GM12878 (cell line): ENCODE measurements at regions not wholly inside any gene's neighbourhood (a gene's known extent, or its start where the extent isn't known, plus 50 kb on each side); places are given as distances from the start of the nearest gene placed in this dataset.

Source experiments
- ATAC-seq: fragments of 200-7000 bp; cut with Tn5 transposase; 3 replicates; pipeline ENCODE4 v1.9.1; 2020; ENCODE audit warnings: mild to moderate bottlenecking, moderate library complexity
- BruUV-seq: library from RNA; stranded (reverse); fragments of 400-500 nt; replicated peaks from 2 replicates; lab custom pipeline; 2021; lab: Mats Ljungman, UMichigan
- CTCF ChIA-PET: fragments of 300-600 bp; sonication (Branson Sonifier 250); formaldehyde crosslinking; extraction: SDS; loops from one replicate; lab custom pipeline; 2021; ENCODE audit warnings: inconsistent platforms; lab: Yijun Ruan, JAX
- POLR2A ChIA-PET: fragments of 350-600 bp; formaldehyde crosslinking; extraction: SDS; loops from one replicate; lab custom pipeline; 2021; ENCODE audit warnings: inconsistent platforms; lab: Charles Lee
- RAD21 ChIA-PET: fragments of 300-600 bp; sonication (Branson Sonifier 250); formaldehyde crosslinking; loops from one replicate; lab custom pipeline; 2023; ENCODE audit warnings: antibody characterized with exemption; ENCODE audit not compliant: unreplicated experiment; lab: Charles Lee
- SMC1A ChIA-PET: fragments of 300-600 bp; sonication (Branson Sonifier 250); formaldehyde crosslinking; loops from one replicate; lab custom pipeline; 2023; ENCODE audit not compliant: unreplicated experiment, uncharacterized antibody; lab: Charles Lee
- DNase-seq: peaks from one replicate; pipeline ENCODE4 v3.0.0-alpha.2; 2011; ENCODE audit warnings: low read depth, low spot score
- FAIRE-seq: peaks from 3 replicates; lab custom pipeline; 2011; peaks lifted over from hg19 to GRCh38; lab: Jason Lieb, UNC
- H2AFZ ChIP-seq: 2 replicates; pipeline ENCODE4 v1.6.0; 2011; ENCODE audit warnings: low read depth, low read length, control low read depth; ENCODE audit not compliant: control insufficient read depth
- H3K27ac ChIP-seq: 2 replicates; pipeline ENCODE4 v1.5.1; 2011; ENCODE audit warnings: control low read depth; ENCODE audit not compliant: control insufficient read depth, insufficient read depth
- H3K27me3 ChIP-seq, 2 experiments: replicated peaks in 1 of 2; 2 replicates each; pipeline versions ENCODE4 v1.6.0 to v1.6.1; 2011; ENCODE audit warnings: low read length in 1 of 2; ENCODE audit not compliant: control insufficient read depth in 2 of 2, insufficient read depth in 2 of 2
- H3K36me3 ChIP-seq, 2 experiments: 2 replicates each; pipeline ENCODE4 v1.5.1; 2011; ENCODE audit warnings: low read length in 1 of 2; ENCODE audit not compliant: control insufficient read depth in 2 of 2, insufficient read depth in 2 of 2
- H3K4me1 ChIP-seq: 2 replicates; pipeline ENCODE4 v1.6.1; 2011; ENCODE audit warnings: mild to moderate bottlenecking, low read length, moderate library complexity, mixed read lengths; ENCODE audit not compliant: control insufficient read depth, insufficient read depth
- H3K4me2 ChIP-seq: 2 replicates; pipeline ENCODE4 v1.6.0; 2011; ENCODE audit warnings: control low read depth; ENCODE audit not compliant: control insufficient read depth, insufficient read depth
- H3K4me3 ChIP-seq: fragments of 200-600 bp; sonication (generic); 2 replicates; pipeline ENCODE4 v1.5.1; 2016
- H3K79me2 ChIP-seq: 2 replicates; pipeline ENCODE4 v1.6.0; 2011; ENCODE audit warnings: low read length; ENCODE audit not compliant: control insufficient read depth, insufficient read depth
- H3K9ac ChIP-seq: 2 replicates; pipeline ENCODE4 v1.8.0; 2011; ENCODE audit warnings: low read length, control low read depth, mixed read lengths; ENCODE audit not compliant: control insufficient read depth, insufficient read depth
- H3K9me3 ChIP-seq: replicated peaks from 3 replicates; pipeline ENCODE4 v1.5.1; 2011; ENCODE audit warnings: mild to moderate bottlenecking, low read length; ENCODE audit not compliant: control insufficient read depth, insufficient read depth
- H4K20me1 ChIP-seq: 2 replicates; pipeline ENCODE4 v1.6.0; 2011; ENCODE audit not compliant: control insufficient read depth, insufficient read depth
- CEBPB ChIP-seq, 2 experiments: fragments of 150-350 bp in 1 of 2; IDR thresholded peaks; 2 replicates each; pipeline ENCODE4 v1.6.1; 2012 to 2014; ENCODE audit warnings: low read depth in 2 of 2, low read length in 2 of 2, borderline replicate concordance in 1 of 2, inconsistent platforms in 1 of 2
- EED ChIP-seq: sonication (generic); IDR thresholded peaks from 2 replicates; pipeline ENCODE4 v1.6.1; 2016; ENCODE audit warnings: antibody characterized with exemption, low read depth
- JUNB ChIP-seq: IDR thresholded peaks from 2 replicates; pipeline ENCODE4 v1.6.1; 2016; ENCODE audit warnings: antibody characterized with exemption, mild to moderate bottlenecking
- JUND ChIP-seq: IDR thresholded peaks from 2 replicates; pipeline ENCODE4 v1.6.1; 2012; ENCODE audit warnings: low read depth, mild to moderate bottlenecking, low read length, improper control_type of control experiment, moderate library complexity
- KLF5 ChIP-seq: fragments of 450-650 bp; IDR thresholded peaks from 2 replicates; pipeline ENCODE4 v1.6.1; 2014; ENCODE audit warnings: mild to moderate bottlenecking; ENCODE audit not compliant: partially characterized antibody
- LARP7 ChIP-seq: fragments of 450-650 bp; IDR thresholded peaks from 2 replicates; pipeline ENCODE4 v1.6.1; 2017; ENCODE audit warnings: mild to moderate bottlenecking
- NFYA ChIP-seq: IDR thresholded peaks from 2 replicates; pipeline ENCODE4 v1.6.1; 2011; ENCODE audit warnings: low read depth, mild to moderate bottlenecking, low read length, improper control_type of control experiment, borderline replicate concordance
- NR2C2 ChIP-seq: IDR thresholded peaks from 2 replicates; pipeline ENCODE4 v1.6.1; 2011; ENCODE audit warnings: borderline replicate concordance, low read depth; ENCODE audit not compliant: control insufficient read depth, insufficient read length
- RUNX3 ChIP-seq: IDR thresholded peaks from 2 replicates; pipeline ENCODE4 v1.6.1; 2012; ENCODE audit warnings: low read length, inconsistent platforms
- ZNF207 ChIP-seq: fragments of 450-650 bp; IDR thresholded peaks from 2 replicates; pipeline ENCODE4 v1.6.1; 2014; ENCODE audit warnings: antibody characterized with exemption, mild to moderate bottlenecking, borderline replicate concordance
- WGBS: methylation state at CpG from one replicate; pipeline ENCODE4 v1.1.6; 2016; ENCODE audit warnings: low lambda C conversion rate; ENCODE audit not compliant: insufficient replicate concordance, insufficient coverage; ENCODE audit errors: missing lambda C conversion rate; 5-methylcytosine and 5-hydroxymethylcytosine counted together
- in situ Hi-C: fragments of 300-500 bp; cut with MboI; formaldehyde crosslinking; loops from 9 replicates; pipeline ENCODE4 v1.14.3; 2018; ENCODE audit warnings: mixed read lengths
- intact Hi-C: fragments of 100-400 bp; cut with micrococcal nuclease; formaldehyde crosslinking; loops from one replicate; pipeline ENCODE4 v1.14.2; 2022; ENCODE audit not compliant: unreplicated experiment
- TF ChIP-seq, protein P1 (sequence below): IDR thresholded peaks from 2 replicates; pipeline ENCODE4 v1.6.1; 2012; ENCODE audit warnings: low read depth, low read length, improper control_type of control experiment
- TF ChIP-seq, protein P2 (sequence below), 3 experiments: IDR thresholded peaks in 2 of 3; conservative IDR thresholded peaks in 1 of 3; 2 replicates each; pipeline ENCODE4 v1.5.1; 2011; ENCODE audit warnings: low read depth in 3 of 3, low read length in 3 of 3, mild to moderate bottlenecking in 3 of 3, control low read depth in 2 of 3, moderate library complexity in 2 of 3, inconsistent platforms in 1 of 3, mixed read lengths in 1 of 3; ENCODE audit not compliant: control insufficient read depth in 2 of 3, insufficient read depth in 1 of 3; ENCODE audit errors: extremely low read depth in 1 of 3

DNA sequence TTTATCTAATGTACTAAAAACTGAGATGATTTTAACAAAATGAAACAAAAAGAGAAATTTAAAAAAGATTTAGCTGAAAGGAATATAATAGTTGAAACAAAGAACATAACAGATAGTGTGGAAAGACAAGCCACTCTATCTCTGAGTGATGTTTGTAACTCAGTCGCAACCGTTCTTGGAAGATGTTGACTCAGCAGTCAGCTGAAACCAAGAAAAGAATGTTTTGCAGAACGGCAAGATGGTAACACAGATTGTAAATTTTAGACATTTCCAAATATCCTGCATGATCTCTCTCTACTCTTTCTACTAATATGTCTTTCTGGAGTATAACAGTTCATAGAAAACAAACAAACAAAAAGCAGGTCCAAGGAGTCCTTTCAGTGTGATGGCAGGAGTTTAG is 746.1 kb upstream of the CDH6 start:
- no peaks in the 10 kb centered on the region for H3K36me3 ChIP-seq

DNA sequence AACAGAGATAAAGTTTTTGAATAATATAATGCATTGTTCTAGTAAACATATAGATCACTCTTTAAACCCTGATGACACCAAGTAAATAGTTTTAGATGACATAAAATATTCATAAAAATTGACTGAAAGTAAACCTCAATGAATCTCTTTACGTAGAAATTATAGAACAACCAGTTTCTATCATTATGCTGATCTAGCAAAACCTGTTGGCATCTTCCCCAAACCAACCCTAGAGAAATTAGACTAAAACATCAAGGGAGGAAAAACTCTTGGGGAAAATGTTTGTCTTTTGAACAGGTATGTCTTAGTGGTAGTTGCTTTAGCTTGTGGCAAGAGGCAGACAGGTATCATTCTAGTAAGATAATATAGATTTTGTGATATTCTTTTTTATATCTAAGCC is 747.0 kb upstream of the CDH6 start:
- in situ Hi-C loops (no loop called here), intact Hi-C loops (no loop called here)
- POLR2A ChIA-PET, result no interaction called here
- no peak overlapping the region for H3K9ac ChIP-seq
- FAIRE-seq (no peak), ATAC-seq (no peak), DNase-seq (no peak)
- no peak overlapping the region for H3K4me2 ChIP-seq
- BruUV-seq, result no TSS peak
- H3K27me3 ChIP-seq, result no peaks in the 10 kb centered on the region
- no peak overlapping the region for H3K27ac ChIP-seq
- WGBS, result 0% methylated on average over 1 of the region's 1 CpG
- H3K9me3 ChIP-seq, result no peaks in the 10 kb centered on the region
- TF ChIP-seq ZNF207 (no peak), LARP7 (no peak), CEBPB (IDR thresholded peaks at IDR 0.05; ENCODE audit: borderline replicate concordance in 1 of 2, low read depth in 2 of 2, low read length in 2 of 2) (no peak), EED (no peak), JUND (no peak), KLF5 (no peak), NFYA (no peak)
- TF ChIP-seq, protein P1, sequence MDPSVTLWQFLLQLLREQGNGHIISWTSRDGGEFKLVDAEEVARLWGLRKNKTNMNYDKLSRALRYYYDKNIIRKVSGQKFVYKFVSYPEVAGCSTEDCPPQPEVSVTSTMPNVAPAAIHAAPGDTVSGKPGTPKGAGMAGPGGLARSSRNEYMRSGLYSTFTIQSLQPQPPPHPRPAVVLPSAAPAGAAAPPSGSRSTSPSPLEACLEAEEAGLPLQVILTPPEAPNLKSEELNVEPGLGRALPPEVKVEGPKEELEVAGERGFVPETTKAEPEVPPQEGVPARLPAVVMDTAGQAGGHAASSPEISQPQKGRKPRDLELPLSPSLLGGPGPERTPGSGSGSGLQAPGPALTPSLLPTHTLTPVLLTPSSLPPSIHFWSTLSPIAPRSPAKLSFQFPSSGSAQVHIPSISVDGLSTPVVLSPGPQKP, result no peak
- TF ChIP-seq, protein P2, sequence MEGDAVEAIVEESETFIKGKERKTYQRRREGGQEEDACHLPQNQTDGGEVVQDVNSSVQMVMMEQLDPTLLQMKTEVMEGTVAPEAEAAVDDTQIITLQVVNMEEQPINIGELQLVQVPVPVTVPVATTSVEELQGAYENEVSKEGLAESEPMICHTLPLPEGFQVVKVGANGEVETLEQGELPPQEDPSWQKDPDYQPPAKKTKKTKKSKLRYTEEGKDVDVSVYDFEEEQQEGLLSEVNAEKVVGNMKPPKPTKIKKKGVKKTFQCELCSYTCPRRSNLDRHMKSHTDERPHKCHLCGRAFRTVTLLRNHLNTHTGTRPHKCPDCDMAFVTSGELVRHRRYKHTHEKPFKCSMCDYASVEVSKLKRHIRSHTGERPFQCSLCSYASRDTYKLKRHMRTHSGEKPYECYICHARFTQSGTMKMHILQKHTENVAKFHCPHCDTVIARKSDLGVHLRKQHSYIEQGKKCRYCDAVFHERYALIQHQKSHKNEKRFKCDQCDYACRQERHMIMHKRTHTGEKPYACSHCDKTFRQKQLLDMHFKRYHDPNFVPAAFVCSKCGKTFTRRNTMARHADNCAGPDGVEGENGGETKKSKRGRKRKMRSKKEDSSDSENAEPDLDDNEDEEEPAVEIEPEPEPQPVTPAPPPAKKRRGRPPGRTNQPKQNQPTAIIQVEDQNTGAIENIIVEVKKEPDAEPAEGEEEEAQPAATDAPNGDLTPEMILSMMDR (IDR thresholded peaks at IDR 0.05 in 2 of 3, conservative IDR thresholded peaks at IDR 0.05 in 1 of 3; ENCODE audit: control insufficient read depth in 2 of 3, extremely low read depth in 1 of 3, insufficient read depth in 1 of 3, low read depth in 3 of 3, low read length in 3 of 3), result no peak
- CTCF ChIA-PET, result no interaction called here
- no peaks in the 10 kb centered on the region for H3K36me3 ChIP-seq
- RAD21 ChIA-PET, result no interaction called here
- no peak overlapping the region for H2AFZ ChIP-seq
- no peaks in the 10 kb centered on the region for H3K79me2 ChIP-seq
- no peaks in the 10 kb centered on the region for H4K20me1 ChIP-seq
- SMC1A ChIA-PET, result no interaction called here
- no peak overlapping the region for H3K4me3 ChIP-seq
- no peaks in the 10 kb centered on the region for H3K4me1 ChIP-seq

More for the DNA sequence above, 746.1 kb upstream of the CDH6 start:
- ChIA-PET POLR2A (no interaction called here), CTCF (no interaction called here), SMC1A (no interaction called here), RAD21 (no interaction called here)
- Histone ChIP-seq H3K9me3 (no peaks in the 10 kb centered on the region), H3K79me2 (no peaks in the 10 kb centered on the region), H3K4me1 (no peaks in the 10 kb centered on the region), H3K4me3 (no peak overlapping the region), H2AFZ (no peak overlapping the region), H3K27ac (no peak overlapping the region), H3K4me2 (no peak overlapping the region), H4K20me1 (no peaks in the 10 kb centered on the region), H3K9ac (no peak overlapping the region), H3K27me3 (no peaks in the 10 kb centered on the region)
- intact Hi-C loops (no loop called here), in situ Hi-C loops (no loop called here)
- WGBS, result 31% methylated on average over 3 of the region's 3 CpGs
- no peak for TF ChIP-seq NR2C2
- no peak for TF ChIP-seq RUNX3
- no peak for TF ChIP-seq JUNB
- DNase-seq (no peak), ATAC-seq (no peak), FAIRE-seq (no peak)
- no TSS peak for BruUV-seq
